NOMO-1 treated with DMSO at 0.1 percent for 48 hours (cell line): ENCODE measurements at regions not wholly inside any gene's neighbourhood (a gene's known extent, or its start where the extent isn't known, plus 50 kb on each side); places are given as distances from the start of the nearest gene placed in this dataset.
"Not testable (repeated sequence)": the region's sequence is repeated elsewhere in the genome, so short reads cannot be mapped to it uniquely, and the experiment has no call there.

Source experiments
- DNase-seq: peaks from one replicate; lab custom pipeline; 2025; ENCODE audit not compliant: unreplicated experiment; lab: John Stamatoyannopoulos, UW

- DNase-seq, result no peak
These were observed 1578.8 kb upstream of the WWC1 start for GRCh38 chr5:166712447-166713185.

- no peak for DNase-seq
These were observed 1578.2 kb upstream of the WWC1 start for GRCh38 chr5:166713295-166713694.

GRCh38 chr5:166716856-166717492 lies 1574.5 kb upstream of the WWC1 start:
- no peak for DNase-seq

GRCh38 chr5:166719991-166720390 lies 1571.5 kb upstream of the WWC1 start:
- no peak for DNase-seq

GRCh38 chr5:166722939-166723338 lies 1568.5 kb upstream of the WWC1 start:
- no peak for DNase-seq

GRCh38 chr5:166724284-166724683 lies 1567.2 kb upstream of the WWC1 start:
- no peak for DNase-seq

- no peak for DNase-seq
These were observed 1565.9 kb upstream of the WWC1 start for GRCh38 chr5:166725593-166725992.

GRCh38 chr5:166726406-166726805 lies 1565.0 kb upstream of the WWC1 start:
- no peak for DNase-seq

- DNase-seq, result not testable (repeated sequence)
These were observed 1548.5 kb upstream of the WWC1 start for GRCh38 chr5:166742951-166743350.

- no peak for DNase-seq
These were observed 1544.9 kb upstream of the WWC1 start for GRCh38 chr5:166746506-166746905.

GRCh38 chr5:166750376-166750775 lies 1541.1 kb upstream of the WWC1 start:
- DNase-seq, result no peak

GRCh38 chr5:166758151-166758550 lies 1533.3 kb upstream of the WWC1 start:
- no peak for DNase-seq

- DNase-seq, result no peak
These were observed 1523.6 kb upstream of the WWC1 start for GRCh38 chr5:166767858-166768257.

- no peak for DNase-seq
These were observed 1522.9 kb upstream of the WWC1 start for GRCh38 chr5:166768536-166768935.

- no peak for DNase-seq
These were observed 1518.7 kb upstream of the WWC1 start for GRCh38 chr5:166772770-166773169.

GRCh38 chr5:166781737-166782136 lies 1509.7 kb upstream of the WWC1 start:
- DNase-seq, result no peak

GRCh38 chr5:166784545-166785078 lies 1506.8 kb upstream of the WWC1 start:
- no peak for DNase-seq

GRCh38 chr5:166786178-166786577 lies 1505.3 kb upstream of the WWC1 start:
- no peak for DNase-seq

GRCh38 chr5:166786889-166787288 lies 1504.6 kb upstream of the WWC1 start:
- no peak for DNase-seq

GRCh38 chr5:166788050-166788449 lies 1503.4 kb upstream of the WWC1 start:
- DNase-seq, result no peak

GRCh38 chr5:166795756-166796155 lies 1495.7 kb upstream of the WWC1 start:
- no peak for DNase-seq

- no peak for DNase-seq
These were observed 1488.4 kb upstream of the WWC1 start for GRCh38 chr5:166803058-166803457.
